ENCODE measurements at regions not wholly inside any gene's neighbourhood (a gene's known extent, or its start where the extent isn't known, plus 50 kb on each side); places are given as distances from the start of the nearest gene placed in this dataset.

DNA sequence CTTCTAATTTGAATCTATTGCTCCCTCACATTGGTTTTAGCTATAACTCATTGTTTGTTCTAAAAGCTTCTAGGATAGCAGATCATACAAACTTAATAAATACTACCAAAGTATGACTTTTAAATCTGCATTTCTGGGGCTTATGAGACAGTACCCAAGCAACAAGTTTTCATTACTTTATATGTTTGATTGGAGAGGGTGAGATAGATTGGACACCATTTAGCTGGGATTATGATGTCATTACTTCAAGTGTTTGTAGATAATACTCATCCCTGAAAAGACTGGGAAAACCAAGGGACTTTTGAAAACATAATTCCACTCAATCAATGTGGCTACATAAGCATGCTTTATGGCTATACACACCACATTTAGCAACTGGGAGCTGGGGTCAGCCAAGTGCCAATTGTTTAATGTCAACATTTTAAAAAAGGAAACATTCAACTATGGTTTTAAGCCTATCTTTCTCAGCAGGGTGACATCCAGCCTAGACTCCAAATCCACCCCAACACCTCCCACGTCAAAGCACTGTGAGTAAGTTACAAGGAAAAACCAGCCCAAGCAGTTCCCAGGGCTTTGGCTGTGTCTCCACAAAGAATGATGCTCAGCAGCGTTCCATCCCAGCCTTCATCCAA, 119.9 kb downstream of the ETAA1 start:
- TF ChIP-seq, protein P1, sequence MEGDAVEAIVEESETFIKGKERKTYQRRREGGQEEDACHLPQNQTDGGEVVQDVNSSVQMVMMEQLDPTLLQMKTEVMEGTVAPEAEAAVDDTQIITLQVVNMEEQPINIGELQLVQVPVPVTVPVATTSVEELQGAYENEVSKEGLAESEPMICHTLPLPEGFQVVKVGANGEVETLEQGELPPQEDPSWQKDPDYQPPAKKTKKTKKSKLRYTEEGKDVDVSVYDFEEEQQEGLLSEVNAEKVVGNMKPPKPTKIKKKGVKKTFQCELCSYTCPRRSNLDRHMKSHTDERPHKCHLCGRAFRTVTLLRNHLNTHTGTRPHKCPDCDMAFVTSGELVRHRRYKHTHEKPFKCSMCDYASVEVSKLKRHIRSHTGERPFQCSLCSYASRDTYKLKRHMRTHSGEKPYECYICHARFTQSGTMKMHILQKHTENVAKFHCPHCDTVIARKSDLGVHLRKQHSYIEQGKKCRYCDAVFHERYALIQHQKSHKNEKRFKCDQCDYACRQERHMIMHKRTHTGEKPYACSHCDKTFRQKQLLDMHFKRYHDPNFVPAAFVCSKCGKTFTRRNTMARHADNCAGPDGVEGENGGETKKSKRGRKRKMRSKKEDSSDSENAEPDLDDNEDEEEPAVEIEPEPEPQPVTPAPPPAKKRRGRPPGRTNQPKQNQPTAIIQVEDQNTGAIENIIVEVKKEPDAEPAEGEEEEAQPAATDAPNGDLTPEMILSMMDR (IDR thresholded peaks at IDR 0.05), result no peak

DNA sequence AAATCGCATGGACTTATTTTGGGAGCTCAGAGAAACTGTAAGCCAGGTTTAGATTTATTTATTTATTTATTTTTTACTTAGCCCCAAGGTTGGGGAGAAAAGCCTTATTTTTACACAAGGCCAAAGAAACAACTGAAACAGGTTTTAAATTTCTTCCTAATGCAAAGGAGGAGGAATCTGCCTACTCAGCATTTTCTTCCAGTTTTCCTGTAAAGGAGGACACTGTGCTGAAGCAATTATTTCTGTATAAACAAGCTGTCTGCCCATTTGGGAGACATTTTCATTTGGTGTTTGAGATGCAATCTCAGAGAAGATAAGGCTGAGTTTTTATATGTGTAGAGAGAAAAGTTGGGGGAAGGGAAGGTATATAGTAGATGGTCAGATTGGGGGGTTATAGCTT, 125.0 kb downstream of the ETAA1 start:
- TF ChIP-seq, protein P1 (IDR thresholded peaks at IDR 0.05), result no peak

DNA sequence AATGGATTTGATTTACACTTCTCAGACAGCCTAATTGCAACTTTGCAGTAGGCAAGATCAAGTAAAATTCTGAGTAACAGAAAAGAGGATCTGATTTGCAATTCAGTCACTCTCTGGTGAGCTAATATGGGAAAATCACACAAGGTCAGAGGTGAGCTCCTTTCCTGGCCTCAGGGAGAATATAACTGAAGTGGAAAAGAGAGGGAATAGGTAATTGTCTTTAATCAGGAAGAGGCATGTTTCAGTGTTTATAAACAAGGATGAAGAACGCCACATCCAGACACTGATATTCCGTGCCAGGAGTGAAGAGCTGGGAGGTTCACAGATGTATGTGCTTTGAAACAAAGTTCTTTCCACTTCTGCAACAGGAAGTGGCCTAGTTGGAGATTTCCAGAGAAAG, 127.1 kb downstream of the ETAA1 start:
- TF ChIP-seq, protein P1 (IDR thresholded peaks at IDR 0.05), result no peak

DNA sequence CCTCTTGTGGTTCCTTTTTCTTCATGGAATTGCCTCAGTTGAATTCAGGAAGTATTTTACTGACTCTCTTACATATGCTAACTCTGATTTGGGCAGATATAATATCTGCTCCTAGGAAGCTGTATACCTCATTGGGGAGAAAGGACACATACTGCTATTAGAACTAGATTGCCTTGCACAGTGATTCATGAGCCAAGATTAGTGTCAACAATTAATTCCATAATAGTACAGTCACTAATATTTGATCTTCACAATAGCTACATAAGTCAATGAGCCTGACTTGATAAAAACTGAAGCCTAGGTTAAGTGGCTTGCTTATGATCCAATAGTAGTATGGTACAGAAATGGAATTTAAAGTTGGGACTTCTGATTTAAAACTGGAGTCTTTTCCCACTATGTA, 127.6 kb downstream of the ETAA1 start:
- TF ChIP-seq, protein P1 (IDR thresholded peaks at IDR 0.05), result no peak

DNA sequence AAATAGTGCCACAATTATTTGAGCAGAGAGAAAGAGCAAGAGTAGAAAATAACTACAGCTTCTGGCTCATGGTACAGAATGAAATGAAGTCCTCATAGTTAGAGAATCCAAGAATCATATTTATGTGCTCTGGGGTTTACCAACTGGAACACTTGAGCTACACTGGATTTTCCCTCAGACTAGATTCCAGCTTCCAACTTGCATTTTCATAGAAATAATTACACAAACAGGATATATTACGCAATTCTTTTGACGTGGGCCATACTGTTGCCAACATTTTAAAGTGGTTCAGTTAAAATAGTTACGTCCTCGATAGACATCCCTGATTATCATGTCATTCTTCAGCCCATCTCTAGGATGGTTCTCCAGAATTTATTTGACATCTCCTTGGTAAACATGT, 129.2 kb downstream of the ETAA1 start:
- TF ChIP-seq, protein P1 (IDR thresholded peaks at IDR 0.05), result no peak

DNA sequence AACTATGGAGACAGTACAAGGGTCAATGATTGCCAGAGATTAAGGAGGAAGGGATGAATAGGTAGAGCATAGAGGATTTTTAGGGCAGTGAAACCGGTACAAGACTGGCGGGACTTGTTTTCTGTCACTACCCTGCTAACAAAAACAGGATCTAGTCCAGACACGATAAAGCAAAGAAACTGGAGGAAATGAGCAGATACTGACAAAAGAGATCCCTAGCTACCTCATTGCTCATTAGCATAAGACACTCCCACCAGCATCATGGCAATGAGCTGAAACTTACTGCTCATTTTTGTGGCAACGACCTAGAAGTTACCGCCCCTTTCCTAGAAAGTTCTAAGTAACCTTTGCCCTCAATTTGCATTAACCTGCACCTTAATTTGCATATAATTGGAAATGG, 131.2 kb downstream of the ETAA1 start:
- TF ChIP-seq, protein P1 (IDR thresholded peaks at IDR 0.05), result no peak

DNA sequence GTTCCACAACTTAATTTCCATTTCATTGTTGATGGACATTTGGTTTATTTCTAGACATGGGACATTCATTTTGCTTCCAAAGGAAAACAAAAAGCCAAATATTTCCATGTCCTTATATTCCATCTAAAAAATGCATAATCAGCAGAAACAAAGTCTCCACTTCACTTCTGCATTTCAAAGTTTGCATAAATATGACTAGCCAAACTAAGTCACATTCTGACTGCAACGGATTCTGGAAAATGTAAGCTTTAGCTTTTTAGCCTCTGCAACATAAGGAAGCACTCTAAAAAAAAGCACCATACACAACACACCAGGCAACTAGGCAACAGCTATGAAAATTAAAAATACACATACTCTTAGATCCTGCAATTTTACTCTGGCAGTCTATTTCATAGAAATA, 135.3 kb downstream of the ETAA1 start:
- TF ChIP-seq, protein P1 (IDR thresholded peaks at IDR 0.05), result no peak

DNA sequence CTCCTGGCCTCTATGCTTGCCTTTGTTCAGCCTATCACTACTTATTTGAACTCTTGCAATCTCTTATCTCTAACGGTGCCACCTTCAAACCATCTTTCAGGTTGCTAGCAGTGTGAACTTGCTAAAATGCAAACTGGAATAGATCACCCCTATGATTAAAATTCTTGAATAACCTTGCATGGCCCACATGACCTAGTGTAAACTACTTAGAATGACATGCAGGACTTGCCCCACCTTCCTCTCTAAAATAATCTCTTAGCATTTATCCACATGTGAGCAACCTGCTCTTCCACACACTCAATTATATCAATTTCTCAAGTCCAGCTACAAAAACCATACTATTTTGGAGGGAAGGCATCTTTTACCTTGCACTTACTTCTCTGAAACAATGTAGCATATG, 137.6 kb downstream of the ETAA1 start:
- TF ChIP-seq, protein P1 (IDR thresholded peaks at IDR 0.05), result no peak
